ENCODE measurements at regions not wholly inside any gene's neighbourhood (a gene's known extent, or its start where the extent isn't known, plus 50 kb on each side); places are given as distances from the start of the nearest gene placed in this dataset.
"Not testable (repeated sequence)": the region's sequence is repeated elsewhere in the genome, so short reads cannot be mapped to it uniquely, and the experiment has no call there.

- Histone ChIP-seq H3K36me3 (replicated peaks) (no peaks in the 10 kb centered on the region), H3K9me3 (no peaks in the 10 kb centered on the region), H3K4me3 (no peak overlapping the region), H3K27me3 (ENCODE audit: low read depth) (no peaks in the 10 kb centered on the region), H3K4me1 (no peaks in the 10 kb centered on the region)
- no peak for DNase-seq (ENCODE audit: low spot score in 2 of 2)
- in situ Hi-C loops (cut with MboI; ENCODE audit: low sequenced_read_pairs), result no loop called here
Observed at GRCh38 chr4:23040539-23040938, 347.8 kb downstream of the GBA3 start.

- H3K4me1 ChIP-seq, result no peaks in the 10 kb centered on the region
- in situ Hi-C loops (cut with MboI; ENCODE audit: low sequenced_read_pairs), result no loop called here
- H3K27me3 ChIP-seq (ENCODE audit: low read depth), result no peaks in the 10 kb centered on the region
- no peaks in the 10 kb centered on the region for H3K9me3 ChIP-seq
- H3K36me3 ChIP-seq (replicated peaks), result no peaks in the 10 kb centered on the region
- H3K4me3 ChIP-seq, result no peak overlapping the region
- no peak for DNase-seq (ENCODE audit: low spot score in 2 of 2)
Observed at GRCh38 chr4:23039818-23040217, 347.1 kb downstream of the GBA3 start.

DNA sequence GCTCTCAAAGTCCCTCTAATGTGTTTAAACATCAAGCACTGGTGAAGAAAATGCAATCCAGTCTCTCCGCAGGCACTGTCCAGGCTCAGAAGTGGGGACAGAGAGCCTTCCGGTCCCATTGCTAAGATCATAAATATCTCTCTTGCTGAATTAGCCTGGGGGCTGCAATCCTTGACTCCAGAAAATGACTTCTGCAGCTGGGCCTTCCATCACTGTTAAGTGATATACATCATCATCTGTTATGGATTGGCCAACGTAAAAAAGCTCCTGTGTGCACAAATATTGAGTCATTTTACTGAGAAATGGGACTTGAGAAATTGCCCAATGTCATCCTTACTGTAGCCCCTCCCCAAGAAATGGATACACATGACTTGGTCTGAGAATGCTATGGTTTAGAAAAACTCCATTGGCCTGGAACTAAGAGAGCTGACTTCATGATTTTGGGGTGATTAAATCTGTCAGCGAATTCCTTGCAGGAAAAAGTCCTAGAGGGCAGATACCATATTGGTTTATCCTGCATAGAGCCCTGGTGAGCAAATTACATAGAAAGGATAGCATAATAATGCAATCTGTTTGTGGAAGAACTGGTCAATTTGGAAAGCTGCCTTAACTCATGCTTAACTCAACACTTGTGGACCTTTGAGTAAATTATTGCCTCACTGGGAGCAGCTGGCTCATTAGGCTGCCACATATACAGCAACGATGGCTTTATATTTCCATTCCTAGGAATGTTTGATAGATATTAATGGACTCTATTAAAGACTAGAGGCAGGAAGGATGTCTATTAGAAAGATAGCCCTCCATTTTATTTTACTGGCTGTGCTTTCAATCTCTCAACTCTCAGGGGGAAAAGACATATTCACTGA lies 346.1 kb downstream of the GBA3 start:
- DNase-seq (ENCODE audit: low spot score in 2 of 2), result no peak
- H3K36me3 ChIP-seq (replicated peaks), result no peaks in the 10 kb centered on the region
- H3K27me3 ChIP-seq (ENCODE audit: low read depth), result no peaks in the 10 kb centered on the region
- H3K4me3 ChIP-seq, result no peak overlapping the region
- H3K4me1 ChIP-seq, result no peaks in the 10 kb centered on the region
- in situ Hi-C loops (cut with MboI; ENCODE audit: low sequenced_read_pairs), result no loop called here
- H3K9me3 ChIP-seq, result no peaks in the 10 kb centered on the region

- H3K27me3 ChIP-seq (ENCODE audit: low read depth), result no peaks in the 10 kb centered on the region
- H3K9me3 ChIP-seq, result no peaks in the 10 kb centered on the region
- no peaks in the 10 kb centered on the region for H3K4me1 ChIP-seq
- in situ Hi-C loops (cut with MboI; ENCODE audit: low sequenced_read_pairs), result no loop called here
- no peak overlapping the region for H3K4me3 ChIP-seq
- DNase-seq (ENCODE audit: low spot score in 2 of 2), result no peak
- no peaks in the 10 kb centered on the region for H3K36me3 ChIP-seq (replicated peaks)
Observed at GRCh38 chr4:23036921-23037495, 344.3 kb downstream of the GBA3 start.

GRCh38 chr4:23036503-23036902 lies 343.8 kb downstream of the GBA3 start:
- in situ Hi-C loops (cut with MboI; ENCODE audit: low sequenced_read_pairs), result no loop called here
- H3K4me3 ChIP-seq, result no peak overlapping the region
- no peaks in the 10 kb centered on the region for H3K9me3 ChIP-seq
- H3K36me3 ChIP-seq (replicated peaks), result no peaks in the 10 kb centered on the region
- no peaks in the 10 kb centered on the region for H3K27me3 ChIP-seq (ENCODE audit: low read depth)
- DNase-seq (ENCODE audit: low spot score in 2 of 2), result no peak
- H3K4me1 ChIP-seq, result no peaks in the 10 kb centered on the region

GRCh38 chr4:23035521-23036056 lies 342.9 kb downstream of the GBA3 start:
- Histone ChIP-seq H3K9me3 (no peaks in the 10 kb centered on the region), H3K36me3 (replicated peaks) (no peaks in the 10 kb centered on the region), H3K27me3 (ENCODE audit: low read depth) (no peaks in the 10 kb centered on the region), H3K4me1 (no peaks in the 10 kb centered on the region), H3K4me3 (no peak overlapping the region)
- in situ Hi-C loops (cut with MboI; ENCODE audit: low sequenced_read_pairs), result no loop called here
- no peak for DNase-seq (ENCODE audit: low spot score in 2 of 2)

- DNase-seq (ENCODE audit: low spot score in 2 of 2), result no peak
- no peak overlapping the region for H3K4me3 ChIP-seq
Observed at GRCh38 chr4:23034731-23035130, 342.0 kb downstream of the GBA3 start.

GRCh38 chr4:23033796-23034195 lies 341.1 kb downstream of the GBA3 start:
- no peak for DNase-seq (ENCODE audit: low spot score in 2 of 2)
- H3K4me1 ChIP-seq, result no peaks in the 10 kb centered on the region
- no peaks in the 10 kb centered on the region for H3K9me3 ChIP-seq
- no peaks in the 10 kb centered on the region for H3K27me3 ChIP-seq (ENCODE audit: low read depth)
- H3K36me3 ChIP-seq (replicated peaks), result no peaks in the 10 kb centered on the region
- no peak overlapping the region for H3K4me3 ChIP-seq
- in situ Hi-C loops (cut with MboI; ENCODE audit: low sequenced_read_pairs), result no loop called here

More at GRCh38 chr4:23034731-23035130, 342.0 kb downstream of the GBA3 start:
- no peaks in the 10 kb centered on the region for H3K4me1 ChIP-seq
- H3K9me3 ChIP-seq, result no peaks in the 10 kb centered on the region
- in situ Hi-C loops (cut with MboI; ENCODE audit: low sequenced_read_pairs), result no loop called here
- H3K27me3 ChIP-seq (ENCODE audit: low read depth), result no peaks in the 10 kb centered on the region
- no peaks in the 10 kb centered on the region for H3K36me3 ChIP-seq (replicated peaks)

DNA sequence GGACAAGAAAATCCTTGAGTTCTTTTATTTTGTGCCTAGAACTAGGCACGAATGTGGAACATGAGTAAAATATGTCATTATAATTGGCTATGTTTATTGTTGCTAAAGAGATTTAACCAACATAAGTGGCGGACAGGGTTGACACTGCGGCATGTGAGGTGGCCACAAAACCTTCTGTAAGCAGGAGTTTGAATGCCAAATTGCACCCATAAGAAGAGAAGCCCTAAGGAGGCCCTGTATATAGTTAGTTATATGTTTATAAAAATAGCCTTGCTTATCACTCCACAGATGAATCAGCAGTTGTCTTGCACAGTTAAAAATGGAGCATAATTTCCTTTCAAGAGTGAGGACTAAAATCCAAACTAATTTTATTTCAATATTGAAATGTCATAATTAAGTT lies 336.1 kb downstream of the GBA3 start:
- Histone ChIP-seq H3K4me1 (no peaks in the 10 kb centered on the region), H3K4me3 (no peak overlapping the region), H3K27me3 (ENCODE audit: low read depth) (no peaks in the 10 kb centered on the region), H3K9me3 (no peaks in the 10 kb centered on the region), H3K36me3 (replicated peaks) (no peaks in the 10 kb centered on the region)
- in situ Hi-C loops (cut with MboI; ENCODE audit: low sequenced_read_pairs), result no loop called here
- no peak for DNase-seq (ENCODE audit: low spot score in 2 of 2)

GRCh38 chr4:23023666-23024065 lies 330.9 kb downstream of the GBA3 start:
- no peaks in the 10 kb centered on the region for H3K36me3 ChIP-seq (replicated peaks)
- H3K4me3 ChIP-seq, result no peak overlapping the region
- no peaks in the 10 kb centered on the region for H3K4me1 ChIP-seq
- DNase-seq (ENCODE audit: low spot score in 2 of 2), result no peak
- in situ Hi-C loops (cut with MboI; ENCODE audit: low sequenced_read_pairs), result no loop called here
- no peaks in the 10 kb centered on the region for H3K27me3 ChIP-seq (ENCODE audit: low read depth)
- no peaks in the 10 kb centered on the region for H3K9me3 ChIP-seq

- Histone ChIP-seq H3K4me1 (no peaks in the 10 kb centered on the region), H3K36me3 (replicated peaks) (no peaks in the 10 kb centered on the region), H3K27me3 (ENCODE audit: low read depth) (no peaks in the 10 kb centered on the region), H3K9me3 (no peaks in the 10 kb centered on the region), H3K4me3 (no peak overlapping the region)
- in situ Hi-C loops (cut with MboI; ENCODE audit: low sequenced_read_pairs), result no loop called here
- no peak for DNase-seq (ENCODE audit: low spot score in 2 of 2)
Observed at GRCh38 chr4:23023121-23023520, 330.4 kb downstream of the GBA3 start.

- H3K36me3 ChIP-seq (replicated peaks), result no peaks in the 10 kb centered on the region
- no peaks in the 10 kb centered on the region for H3K4me1 ChIP-seq
- no peak overlapping the region for H3K4me3 ChIP-seq
- no peaks in the 10 kb centered on the region for H3K27me3 ChIP-seq (ENCODE audit: low read depth)
- in situ Hi-C loops (cut with MboI; ENCODE audit: low sequenced_read_pairs), result no loop called here
- DNase-seq (ENCODE audit: low spot score in 2 of 2), result no peak
- H3K9me3 ChIP-seq, result no peaks in the 10 kb centered on the region
Observed at GRCh38 chr4:23022032-23022431, 329.3 kb downstream of the GBA3 start.

DNA sequence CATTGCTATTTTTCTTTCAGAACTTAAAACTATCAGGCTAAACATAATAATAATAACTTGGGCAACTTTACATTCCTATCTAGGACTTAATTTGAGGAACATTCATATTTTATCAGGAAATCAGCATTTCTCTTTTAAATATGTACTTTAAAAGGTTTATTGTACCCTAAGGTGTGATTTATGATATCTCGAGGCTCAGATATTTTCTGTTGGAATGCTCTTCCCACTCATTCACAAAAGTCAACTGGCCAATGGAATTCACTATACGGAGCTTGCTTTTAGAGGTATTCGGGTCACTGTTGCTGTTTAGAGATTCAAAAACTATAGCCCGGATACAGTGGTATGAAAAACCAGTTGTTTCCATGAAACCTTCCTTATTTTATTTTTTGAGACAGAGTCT lies 328.3 kb downstream of the GBA3 start:
- DNase-seq (ENCODE audit: low spot score in 2 of 2), result no peak

DNA sequence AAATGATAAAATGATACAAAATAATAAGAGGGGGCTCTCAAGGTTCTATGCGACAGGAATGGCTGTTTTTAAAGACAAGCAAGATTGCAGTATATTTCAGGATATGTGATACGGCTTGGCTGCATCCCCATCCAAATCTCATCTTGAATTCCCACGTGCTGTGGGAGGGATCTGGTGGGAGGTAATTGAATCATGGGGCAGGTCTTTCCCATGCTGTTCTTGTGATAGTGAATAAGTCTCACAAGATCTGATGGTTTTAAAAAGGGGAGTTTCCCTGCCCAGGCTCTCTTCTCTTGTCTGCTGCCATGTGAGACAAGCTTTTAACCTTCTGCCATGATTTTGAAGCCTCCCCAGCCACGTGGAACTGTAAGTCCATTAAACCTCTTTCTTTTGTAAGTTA lies 327.7 kb downstream of the GBA3 start:
- H3K4me3 ChIP-seq; H3K27me3 ChIP-seq (ENCODE audit: low read depth); DNase-seq (ENCODE audit: low spot score in 2 of 2); H3K9me3 ChIP-seq; H3K4me1 ChIP-seq; H3K36me3 ChIP-seq (replicated peaks); in situ Hi-C loops (cut with MboI; ENCODE audit: low sequenced_read_pairs): not testable (repeated sequence)

More for the DNA sequence above, 328.3 kb downstream of the GBA3 start:
- in situ Hi-C loops (cut with MboI; ENCODE audit: low sequenced_read_pairs), result no loop called here
- Histone ChIP-seq H3K27me3 (ENCODE audit: low read depth) (no peaks in the 10 kb centered on the region), H3K4me3 (no peak overlapping the region), H3K4me1 (no peaks in the 10 kb centered on the region), H3K36me3 (replicated peaks) (no peaks in the 10 kb centered on the region), H3K9me3 (no peaks in the 10 kb centered on the region)
